HepG2 (cell line): ENCODE measurements at regions not wholly inside any gene's neighbourhood (a gene's known extent, or its start where the extent isn't known, plus 50 kb on each side); places are given as distances from the start of the nearest gene placed in this dataset.

ENCODE experiments used
- ATAC-seq: fragments of 200-7000 bp; cut with Tn5 transposase; 3 replicates; pipeline ENCODE4 v1.9.1; 2020; ENCODE audit warnings: mild to moderate bottlenecking, moderate library complexity
- BruUV-seq: library from RNA; stranded (reverse); fragments of 400-500 nt; replicated peaks from 2 replicates; lab custom pipeline; 2021; lab: Mats Ljungman, UMichigan
- CTCF ChIA-PET: fragments of 300-600 bp; formaldehyde crosslinking; extraction: SDS; loops from one replicate; lab custom pipeline; 2021; ENCODE audit warnings: low total read pairs, inconsistent platforms, low intra/inter-chr PET ratio; lab: Yijun Ruan, JAX
- POLR2A ChIA-PET: fragments of 350-600 bp; sonication (Branson Sonifier 250); formaldehyde crosslinking; loops from one replicate; lab custom pipeline; 2020; ENCODE audit warnings: antibody characterized with exemption, inconsistent platforms; lab: Yijun Ruan, JAX
- DNase-seq: peaks from one replicate; pipeline ENCODE4 v3.0.0-alpha.2; 2015; ENCODE audit warnings: low spot score
- FAIRE-seq: peaks from 3 replicates; lab custom pipeline; 2011; peaks lifted over from hg19 to GRCh38; lab: Jason Lieb, UNC
- H2AFZ ChIP-seq: one replicate; pipeline ENCODE4 v1.6.1; 2011; ENCODE audit warnings: low read length, inconsistent platforms
- H3K27ac ChIP-seq: fragments of 300-600 bp; 3 replicates; pipeline ENCODE4 v1.8.0; 2011; ENCODE audit warnings: mixed run types, mild to moderate bottlenecking, mixed read lengths, low read length, inconsistent platforms; ENCODE audit not compliant: insufficient read depth; ENCODE audit errors: extremely low read length
- H3K27me3 ChIP-seq, 2 experiments: fragments of 200-600 bp in 1 of 2; 2 replicates in 1 of 2; 3 replicates in 1 of 2; pipeline versions ENCODE4 v1.6.0 to v1.8.0; 2011; ENCODE audit warnings: low read length in 2 of 2, mild to moderate bottlenecking in 2 of 2, moderate library complexity in 2 of 2, inconsistent platforms in 1 of 2; ENCODE audit not compliant: insufficient read depth in 2 of 2, control insufficient read depth in 1 of 2
- H3K36me3 ChIP-seq, 2 experiments: fragments of 200-600 bp in 1 of 2; replicated peaks in 1 of 2; 2 replicates in 1 of 2; 3 replicates in 1 of 2; pipeline versions ENCODE4 v1.5.1 to v1.8.0; 2011; ENCODE audit warnings: low read length in 2 of 2, inconsistent platforms in 1 of 2; ENCODE audit not compliant: insufficient read depth in 2 of 2, control insufficient read depth in 1 of 2
- H3K4me1 ChIP-seq: 2 replicates; pipeline ENCODE4 v1.5.1; 2012; ENCODE audit warnings: low read length, inconsistent platforms; ENCODE audit not compliant: insufficient read depth
- H3K4me2 ChIP-seq: 2 replicates; pipeline ENCODE4 v1.6.0; 2011; ENCODE audit warnings: low read depth, low read length, inconsistent platforms
- H3K4me3 ChIP-seq, 3 experiments: fragments of 200-600 bp in 1 of 3; sonication (generic), shearing (Covaris generic) in 1 of 3; replicated peaks in 1 of 3; 2 replicates each; pipeline ENCODE4 v1.5.1; 2011 to 2016; ENCODE audit warnings: low read length in 3 of 3, inconsistent platforms in 2 of 3, low read depth in 2 of 3, mild to moderate bottlenecking in 2 of 3, control low read depth in 1 of 3, mixed read lengths in 1 of 3; ENCODE audit not compliant: insufficient read depth in 1 of 3
- H3K79me2 ChIP-seq: one replicate; pipeline ENCODE4 v1.6.1; 2011; ENCODE audit warnings: low read length, inconsistent platforms; ENCODE audit not compliant: insufficient read depth
- H3K9ac ChIP-seq: 2 replicates; pipeline ENCODE4 v1.6.0; 2011; ENCODE audit warnings: mild to moderate bottlenecking, low read depth, low read length, inconsistent platforms; ENCODE audit not compliant: insufficient read depth
- H3K9me3 ChIP-seq: 2 replicates; pipeline ENCODE4 v1.5.1; 2012; ENCODE audit warnings: mild to moderate bottlenecking, low read length
- H4K20me1 ChIP-seq: 2 replicates; pipeline ENCODE4 v1.6.0; 2011; ENCODE audit warnings: inconsistent platforms, mild to moderate bottlenecking, low read length, moderate library complexity; ENCODE audit not compliant: insufficient read depth
- CEBPB ChIP-seq: IDR thresholded peaks from 2 replicates; pipeline ENCODE4 v1.6.1; 2011; ENCODE audit warnings: low read depth, low read length, improper control_type of control experiment, borderline replicate concordance
- CREM ChIP-seq, 2 experiments: sonication (generic) in 1 of 2; formaldehyde crosslinking in 1 of 2; IDR thresholded peaks; 2 replicates each; pipeline versions ENCODE4 v1.4.0 to v1.6.1; 2016 to 2020; ENCODE audit warnings: antibody characterized with exemption in 1 of 2, mild to moderate bottlenecking in 1 of 2, missing genetic modification reagents in 1 of 2
- E2F1 ChIP-seq: sonication (generic); formaldehyde crosslinking; IDR thresholded peaks from 2 replicates; pipeline ENCODE4 v1.5.0; 2020; ENCODE audit warnings: missing genetic modification reagents
- E2F5 ChIP-seq: sonication (generic); formaldehyde crosslinking; conservative IDR thresholded peaks from 2 replicates; pipeline ENCODE4 v1.4.0; 2020; ENCODE audit warnings: missing genetic modification reagents
- MAFF ChIP-seq: IDR thresholded peaks from 2 replicates; pipeline ENCODE4 v1.6.1; 2011; ENCODE audit warnings: low read depth, low read length, improper control_type of control experiment
- MAFK ChIP-seq, 2 experiments: IDR thresholded peaks in 1 of 2; conservative IDR thresholded peaks in 1 of 2; 2 replicates each; pipeline ENCODE4 v1.6.1; 2011; ENCODE audit warnings: improper control_type of control experiment in 2 of 2, low read length in 2 of 2
- ZBTB21 ChIP-seq: sonication (generic); formaldehyde crosslinking; IDR thresholded peaks from 2 replicates; pipeline ENCODE4 v1.4.0; 2020; ENCODE audit warnings: missing genetic modification reagents
- WGBS: methylation state at CpG from one replicate; pipeline ENCODE4 v1.1.6; 2017; ENCODE audit warnings: low lambda C conversion rate; 5-methylcytosine and 5-hydroxymethylcytosine counted together
- in situ Hi-C: cut with HindIII; loops from 2 replicates; pipeline ENCODE4 v1.10.0; 2017; ENCODE audit warnings: low pct_unique_long_range_greater_than_20kb; ENCODE audit not compliant: extremely low pct_ligation_motif_present
- intact Hi-C: fragments of 100-400 bp; cut with micrococcal nuclease; formaldehyde crosslinking; loops from one replicate; pipeline ENCODE4 v1.10.0; 2022; ENCODE audit not compliant: unreplicated experiment

- no peak for TF ChIP-seq E2F5 (CRISPR knock-in tag)
Measured at GRCh38 chr21:27134516-27134915, 167.6 kb upstream of the ADAMTS5 start (continued).

- DNase-seq, result no peak
- Histone ChIP-seq H3K4me3 (no peak overlapping the region), H3K9me3 (peaks cover 88% of the 10 kb centered on the region), H3K27me3 (no peaks in the 10 kb centered on the region), H2AFZ (no peak overlapping the region), H3K4me1 (no peaks in the 10 kb centered on the region), H3K27ac (no peak overlapping the region), H3K4me2 (no peak overlapping the region), H4K20me1 (no peaks in the 10 kb centered on the region), H3K9ac (no peak overlapping the region)
- no TSS peak for BruUV-seq
- intact Hi-C loops, result no loop called here
- 2% methylated on average over 2 of the region's 2 CpGs for WGBS
- TF ChIP-seq ZBTB21 (no peak), CEBPB (peak; percentile 29; the same call in 1 of the 2 replicates)
- TF ChIP-seq, all 625 proteins: peak for 1
- ATAC-seq (no peak), FAIRE-seq (no peak)
- Histone ChIP-seq H3K36me3 (no peaks in the 10 kb centered on the region), H3K79me2 (no peaks in the 10 kb centered on the region)
- in situ Hi-C loops, result no loop called here
- CTCF ChIA-PET, result no interaction called here
- POLR2A ChIA-PET, result no interaction called here
Measured at GRCh38 chr21:27132266-27132665, 165.4 kb upstream of the ADAMTS5 start.

- Histone ChIP-seq H3K4me1 (no peaks in the 10 kb centered on the region), H3K79me2 (no peaks in the 10 kb centered on the region), H3K4me3 (no peak overlapping the region), H3K9ac (no peak overlapping the region), H3K9me3 (peaks cover 88% of the 10 kb centered on the region), H4K20me1 (no peaks in the 10 kb centered on the region), H2AFZ (no peak overlapping the region), H3K27ac (no peak overlapping the region), H3K36me3 (no peaks in the 10 kb centered on the region), H3K27me3 (no peaks in the 10 kb centered on the region), H3K4me2 (no peak overlapping the region)
- no TSS peak for BruUV-seq
- no peak for FAIRE-seq
- DNase-seq, result no peak
- intact Hi-C loops, result no loop called here
- 2% methylated on average over 3 of the region's 3 CpGs for WGBS
- in situ Hi-C loops, result no loop called here
- POLR2A ChIA-PET, result no interaction called here
- TF ChIP-seq MAFF (peak; percentile 96), E2F1 (CRISPR knock-in tag) (no peak), CREM (IDR thresholded peaks at IDR 0.05) (no peak), CREM (CRISPR knock-in tag; IDR thresholded peaks at IDR 0.05) (no peak), MAFK (conservative IDR thresholded peaks at IDR 0.05 in 1 of 2, IDR thresholded peaks at IDR 0.05 in 1 of 2; ENCODE audit: low read length in 2 of 2) (peak; percentile 92 to 96)
- no peak for ATAC-seq
- CTCF ChIA-PET, result no interaction called here
Measured at GRCh38 chr21:27130154-27130553, 163.3 kb upstream of the ADAMTS5 start.
